Suprapubic skin (tissue), 4 donors: ENCODE measurements at regions not wholly inside any gene's neighbourhood (a gene's known extent, or its start where the extent isn't known, plus 50 kb on each side); places are given as distances from the start of the nearest gene placed in this dataset.

Experiments
- DNase-seq, 2 donors: peaks; one replicate each; pipeline ENCODE4 v3.0.0-alpha.2; 2019; ENCODE audit warnings: low spot score in 2 of 2
- H3K27ac ChIP-seq: fragments of 200-600 bp; sonication (generic); one replicate; pipeline ENCODE4 v1.5.1; 2019
- H3K27me3 ChIP-seq: fragments of 200-600 bp; sonication (generic); one replicate; pipeline ENCODE4 v1.5.1; 2019
- H3K36me3 ChIP-seq: fragments of 200-600 bp; sonication (generic); one replicate; pipeline ENCODE4 v1.5.1; 2019
- H3K4me1 ChIP-seq: fragments of 200-600 bp; sonication (generic); one replicate; pipeline ENCODE4 v1.5.1; 2019
- H3K4me3 ChIP-seq: fragments of 200-600 bp; sonication (generic); one replicate; pipeline ENCODE4 v1.5.1; 2019; ENCODE audit warnings: mild to moderate bottlenecking
- H3K9me3 ChIP-seq: fragments of 200-600 bp; sonication (generic); one replicate; pipeline ENCODE4 v1.5.1; 2019
- CTCF ChIP-seq, 2 donors: fragments of 200-600 bp in 1 of 2; fragments of 450-650 bp in 1 of 2; sonication (generic) in 1 of 2; IDR thresholded peaks; one replicate each; pipeline ENCODE4 v1.5.1; 2016 to 2019; ENCODE audit warnings: antibody characterized with exemption in 2 of 2, mild to moderate bottlenecking in 1 of 2, moderate library complexity in 1 of 2
- EP300 ChIP-seq: sonication (generic); formaldehyde crosslinking; IDR thresholded peaks from one replicate; pipeline ENCODE4 v1.6.1; 2017; ENCODE audit warnings: antibody characterized with exemption
- POLR2A ChIP-seq, 2 donors: fragments of 450-650 bp; IDR thresholded peaks; one replicate each; pipeline ENCODE4 v1.6.1; 2017; ENCODE audit warnings: antibody characterized with exemption in 2 of 2, mild to moderate bottlenecking in 2 of 2, moderate library complexity in 2 of 2
- POLR2AphosphoS5 ChIP-seq, 3 donors: sonication (generic); formaldehyde crosslinking; IDR thresholded peaks; one replicate each; pipeline ENCODE4 v1.6.1; 2017; ENCODE audit warnings: antibody characterized with exemption in 3 of 3
- WGBS: methylation state at CpG from one replicate; pipeline ENCODE4 v1.1.5; 2018; 5-methylcytosine and 5-hydroxymethylcytosine counted together

- Histone ChIP-seq H3K27me3 (no peaks in the 10 kb centered on the region), H3K36me3 (no peaks in the 10 kb centered on the region), H3K4me1 (no peaks in the 10 kb centered on the region), H3K27ac (no peak overlapping the region), H3K4me3 (no peak overlapping the region), H3K9me3 (no peaks in the 10 kb centered on the region)
- no peak for DNase-seq
- TF ChIP-seq POLR2AphosphoS5 (IDR thresholded peaks at IDR 0.05) (no peak), EP300 (no peak), CTCF (IDR thresholded peaks at IDR 0.05) (no peak), POLR2A (IDR thresholded peaks at IDR 0.05) (no peak)
- WGBS: 23% methylated on average over 5 of the region's 5 CpGs
These were observed 186.5 kb downstream of the MSL3 start for GRCh38 chrX:11944501-11944900.

- no peak for TF ChIP-seq EP300
- no peak for TF ChIP-seq CTCF (IDR thresholded peaks at IDR 0.05)
- TF ChIP-seq POLR2A (IDR thresholded peaks at IDR 0.05): no peak
- TF ChIP-seq POLR2AphosphoS5 (IDR thresholded peaks at IDR 0.05): no peak
- no peak overlapping the region for H3K4me3 ChIP-seq
- H3K36me3 ChIP-seq: no peaks in the 10 kb centered on the region
- H3K27me3 ChIP-seq: no peaks in the 10 kb centered on the region
- WGBS: 86% methylated on average over 1 of the region's 1 CpG
- H3K9me3 ChIP-seq: no peaks in the 10 kb centered on the region
- DNase-seq: no peak
- no peak overlapping the region for H3K27ac ChIP-seq
- no peaks in the 10 kb centered on the region for H3K4me1 ChIP-seq
These were observed 189.0 kb upstream of the FRMPD4 start for GRCh38 chrX:11949291-11949690.

GRCh38 chrX:11952176-11952720 is 186.0 kb upstream of the FRMPD4 start:
- Histone ChIP-seq H3K27me3 (no peaks in the 10 kb centered on the region), H3K36me3 (no peaks in the 10 kb centered on the region), H3K4me1 (no peaks in the 10 kb centered on the region), H3K4me3 (no peak overlapping the region), H3K27ac (no peak overlapping the region), H3K9me3 (no peaks in the 10 kb centered on the region)
- no peak for DNase-seq
- 78% methylated on average over 4 of the region's 4 CpGs for WGBS
- TF ChIP-seq POLR2A (IDR thresholded peaks at IDR 0.05) (no peak), EP300 (no peak), CTCF (IDR thresholded peaks at IDR 0.05) (no peak), POLR2AphosphoS5 (IDR thresholded peaks at IDR 0.05) (no peak)

- no peak for DNase-seq
- Histone ChIP-seq H3K4me1 (no peaks in the 10 kb centered on the region), H3K27ac (no peak overlapping the region), H3K4me3 (no peak overlapping the region), H3K9me3 (no peaks in the 10 kb centered on the region), H3K36me3 (no peaks in the 10 kb centered on the region), H3K27me3 (no peaks in the 10 kb centered on the region)
- TF ChIP-seq EP300 (no peak), POLR2AphosphoS5 (IDR thresholded peaks at IDR 0.05) (no peak), CTCF (IDR thresholded peaks at IDR 0.05) (no peak), POLR2A (IDR thresholded peaks at IDR 0.05) (no peak)
- 53% methylated on average over 2 of the region's 2 CpGs for WGBS
These were observed 184.7 kb upstream of the FRMPD4 start for GRCh38 chrX:11953615-11954014.

GRCh38 chrX:11954176-11954575 is 184.1 kb upstream of the FRMPD4 start:
- no peak for DNase-seq
- H3K4me3 ChIP-seq: no peak overlapping the region
- H3K27me3 ChIP-seq: no peaks in the 10 kb centered on the region
- TF ChIP-seq POLR2AphosphoS5 (IDR thresholded peaks at IDR 0.05) (no peak), EP300 (no peak), CTCF (IDR thresholded peaks at IDR 0.05) (no peak), POLR2A (IDR thresholded peaks at IDR 0.05) (no peak)
- no peaks in the 10 kb centered on the region for H3K36me3 ChIP-seq
- WGBS: 68% methylated on average over 3 of the region's 3 CpGs
- no peaks in the 10 kb centered on the region for H3K9me3 ChIP-seq
- no peaks in the 10 kb centered on the region for H3K4me1 ChIP-seq
- no peak overlapping the region for H3K27ac ChIP-seq
